HG03135 (cell line): ENCODE measurements at regions not wholly inside any gene's neighbourhood (a gene's known extent, or its start where the extent isn't known, plus 50 kb on each side); places are given as distances from the start of the nearest gene placed in this dataset.

Experiments
- ATAC-seq: cut with Tn5 transposase; IDR thresholded peaks from one replicate; pipeline ENCODE4 v1.9.1; 2021; ENCODE audit warnings: mild to moderate bottlenecking, moderate library complexity; ENCODE audit not compliant: unreplicated experiment

GRCh38 chr5:125267636-125268248, 521.3 kb upstream of the ZNF608 start:
- no peak for ATAC-seq

- ATAC-seq = no peak
Measured at GRCh38 chr5:125269926-125270325, 523.5 kb upstream of the ZNF608 start.

- no peak for ATAC-seq
Measured at GRCh38 chr5:125272357-125272756, 525.9 kb upstream of the ZNF608 start.

GRCh38 chr5:125274211-125274610, 527.8 kb upstream of the ZNF608 start:
- no peak for ATAC-seq

- ATAC-seq = no peak
Measured at GRCh38 chr5:125274938-125275724, 528.7 kb upstream of the ZNF608 start.

GRCh38 chr5:125275725-125276090, 529.3 kb upstream of the ZNF608 start:
- ATAC-seq = no peak

- ATAC-seq = no peak
Measured at GRCh38 chr5:125276096-125276495, 529.7 kb upstream of the ZNF608 start.

- no peak for ATAC-seq
Measured at GRCh38 chr5:125277494-125278154, 531.2 kb upstream of the ZNF608 start.

GRCh38 chr5:125278711-125279110, 532.3 kb upstream of the ZNF608 start:
- no peak for ATAC-seq

GRCh38 chr5:125281667-125282066, 535.2 kb upstream of the ZNF608 start:
- ATAC-seq = no peak

- ATAC-seq = no peak
Measured at GRCh38 chr5:125283372-125283771, 536.9 kb upstream of the ZNF608 start.

- ATAC-seq = no peak
Measured at GRCh38 chr5:125286271-125286670, 539.8 kb upstream of the ZNF608 start.

- ATAC-seq = no peak
Measured at GRCh38 chr5:125289606-125290005, 543.2 kb upstream of the ZNF608 start.

GRCh38 chr5:125290935-125291334, 544.5 kb upstream of the ZNF608 start:
- ATAC-seq = no peak

GRCh38 chr5:125291447-125291846, 545.0 kb upstream of the ZNF608 start:
- ATAC-seq = no peak

GRCh38 chr5:125293223-125293622, 546.8 kb upstream of the ZNF608 start:
- ATAC-seq = no peak

GRCh38 chr5:125293726-125294125, 547.3 kb upstream of the ZNF608 start:
- no peak for ATAC-seq

GRCh38 chr5:125294844-125295243, 548.4 kb upstream of the ZNF608 start:
- no peak for ATAC-seq

GRCh38 chr5:125295405-125295872, 549.0 kb upstream of the ZNF608 start:
- no peak for ATAC-seq

- no peak for ATAC-seq
Measured at GRCh38 chr5:125298258-125298657, 551.8 kb upstream of the ZNF608 start.

- ATAC-seq = no peak
Measured at GRCh38 chr5:125298746-125299379, 552.4 kb upstream of the ZNF608 start.
